Neural cell (in vitro differentiated cells): ENCODE measurements at regions not wholly inside any gene's neighbourhood (a gene's known extent, or its start where the extent isn't known, plus 50 kb on each side); places are given as distances from the start of the nearest gene placed in this dataset.

Source experiments
- CTCF ChIP-seq: fragments of 450-650 bp; IDR thresholded peaks from 2 replicates; pipeline ENCODE4 v1.5.1; 2014; ENCODE audit warnings: antibody characterized with exemption, mild to moderate bottlenecking, moderate library complexity; ENCODE audit not compliant: poor library complexity, severe bottlenecking
- POLR2AphosphoS5 ChIP-seq: IDR thresholded peaks from 2 replicates; pipeline ENCODE4 v1.6.1; 2012
- TAF1 ChIP-seq: IDR thresholded peaks from 2 replicates; pipeline ENCODE4 v1.6.1; 2012; ENCODE audit warnings: low read depth

- TF ChIP-seq POLR2AphosphoS5 (peak; percentile 75), CTCF (no peak), TAF1 (no peak)
Observed at GRCh38 chr4:35539404-35540055, 704.8 kb downstream of the ARAP2 start.
